Ectodermal cell (in vitro differentiated cells): ENCODE measurements at regions not wholly inside any gene's neighbourhood (a gene's known extent, or its start where the extent isn't known, plus 50 kb on each side); places are given as distances from the start of the nearest gene placed in this dataset.

Source experiments
- H3K27ac ChIP-seq: 2 replicates; pipeline ENCODE4 v1.7.0; 2013; ENCODE audit warnings: mild to moderate bottlenecking, low read depth, low read length; ENCODE audit not compliant: insufficient read depth, poor library complexity, severe bottlenecking
- H3K27me3 ChIP-seq: 2 replicates; pipeline ENCODE4 v1.7.0; 2013; ENCODE audit warnings: mild to moderate bottlenecking, low read length; ENCODE audit not compliant: insufficient read depth, control insufficient read depth, poor library complexity, severe bottlenecking
- H3K36me3 ChIP-seq: one replicate; pipeline ENCODE4 v1.7.0; 2013; ENCODE audit warnings: low read length; ENCODE audit not compliant: control insufficient read depth, insufficient read depth
- H3K4me1 ChIP-seq: one replicate; pipeline ENCODE4 v1.7.0; 2013; ENCODE audit warnings: low read length; ENCODE audit not compliant: control insufficient read depth, insufficient read depth
- H3K4me3 ChIP-seq: 2 replicates; pipeline ENCODE4 v1.7.0; 2013; ENCODE audit warnings: low read depth, low read length, control low read depth; ENCODE audit not compliant: insufficient read depth
- H3K9me3 ChIP-seq: 2 replicates; pipeline ENCODE4 v1.7.0; 2013; ENCODE audit warnings: mild to moderate bottlenecking, low read length, moderate library complexity; ENCODE audit not compliant: control insufficient read depth
- WGBS, 2 experiments: methylation state at CpG; one replicate each; pipeline ENCODE4 v1.1.7; 2013; ENCODE audit warnings: missing lambda C conversion rate in 2 of 2; 5-methylcytosine and 5-hydroxymethylcytosine counted together

- WGBS, 2 experiments: 86 to 94% methylated on average over 2 of the region's 3 CpGs
- Histone ChIP-seq H3K27me3 (no peaks in the 10 kb centered on the region), H3K4me1 (no peaks in the 10 kb centered on the region), H3K36me3 (no peaks in the 10 kb centered on the region), H3K4me3 (no peak overlapping the region), H3K9me3 (no peaks in the 10 kb centered on the region), H3K27ac (no peak overlapping the region)
These were observed 1005.4 kb downstream of the ADGRL2 start for GRCh38 chr1:82806133-82806532.

GRCh38 chr1:82801176-82801575, 1000.4 kb downstream of the ADGRL2 start:
- 85 to 87% methylated on average over 2 of the region's 2 CpGs for WGBS, 2 experiments
- Histone ChIP-seq H3K27ac (no peak overlapping the region), H3K9me3 (no peaks in the 10 kb centered on the region), H3K4me1 (no peaks in the 10 kb centered on the region), H3K36me3 (no peaks in the 10 kb centered on the region), H3K27me3 (no peaks in the 10 kb centered on the region), H3K4me3 (no peak overlapping the region)

GRCh38 chr1:82800721-82801120, 1000.0 kb downstream of the ADGRL2 start:
- Histone ChIP-seq H3K9me3 (no peaks in the 10 kb centered on the region), H3K27ac (no peak overlapping the region), H3K4me3 (no peak overlapping the region), H3K27me3 (no peaks in the 10 kb centered on the region), H3K4me1 (no peaks in the 10 kb centered on the region), H3K36me3 (no peaks in the 10 kb centered on the region)
- 83% methylated on average over 1 of the region's 2 CpGs; no CpG with 5 or more reads in 1 of the 2 experiments for WGBS, 2 experiments

- H3K4me3 ChIP-seq: no peak overlapping the region
- no peaks in the 10 kb centered on the region for H3K36me3 ChIP-seq
- H3K4me1 ChIP-seq: no peaks in the 10 kb centered on the region
- 91 to 100% methylated on average over 1 of the region's 1 CpG for WGBS, 2 experiments
- no peaks in the 10 kb centered on the region for H3K9me3 ChIP-seq
- no peak overlapping the region for H3K27ac ChIP-seq
- no peaks in the 10 kb centered on the region for H3K27me3 ChIP-seq
These were observed 998.5 kb downstream of the ADGRL2 start for GRCh38 chr1:82799261-82799660.

GRCh38 chr1:82795508-82796149, 994.9 kb downstream of the ADGRL2 start:
- no peak overlapping the region for H3K4me3 ChIP-seq
- H3K27me3 ChIP-seq: no peaks in the 10 kb centered on the region
- H3K9me3 ChIP-seq: no peaks in the 10 kb centered on the region
- no peaks in the 10 kb centered on the region for H3K4me1 ChIP-seq
- no peak overlapping the region for H3K27ac ChIP-seq
- WGBS, 2 experiments: 90 to 91% methylated on average over 3 of the region's 3 CpGs
- no peaks in the 10 kb centered on the region for H3K36me3 ChIP-seq

GRCh38 chr1:82792151-82792550, 991.4 kb downstream of the ADGRL2 start:
- H3K4me1 ChIP-seq: no peaks in the 10 kb centered on the region
- WGBS, 2 experiments: 91 to 95% methylated on average over 4 of the region's 4 CpGs
- no peaks in the 10 kb centered on the region for H3K27me3 ChIP-seq
- no peak overlapping the region for H3K27ac ChIP-seq
- no peaks in the 10 kb centered on the region for H3K36me3 ChIP-seq
- H3K4me3 ChIP-seq: no peak overlapping the region
- no peaks in the 10 kb centered on the region for H3K9me3 ChIP-seq

- Histone ChIP-seq H3K36me3 (no peaks in the 10 kb centered on the region), H3K4me1 (no peaks in the 10 kb centered on the region), H3K4me3 (no peak overlapping the region), H3K27me3 (no peaks in the 10 kb centered on the region), H3K9me3 (no peaks in the 10 kb centered on the region), H3K27ac (no peak overlapping the region)
- 86 to 87% methylated on average over 1 of the region's 1 CpG for WGBS, 2 experiments
These were observed 989.8 kb downstream of the ADGRL2 start for GRCh38 chr1:82790556-82790955.

GRCh38 chr1:82788660-82789059, 987.9 kb downstream of the ADGRL2 start:
- Histone ChIP-seq H3K4me1 (no peaks in the 10 kb centered on the region), H3K9me3 (no peaks in the 10 kb centered on the region), H3K4me3 (no peak overlapping the region), H3K27me3 (no peaks in the 10 kb centered on the region), H3K27ac (no peak overlapping the region), H3K36me3 (no peaks in the 10 kb centered on the region)
- WGBS, 2 experiments: 96 to 100% methylated on average over 1 of the region's 1 CpG

GRCh38 chr1:82788038-82788437, 987.3 kb downstream of the ADGRL2 start:
- Histone ChIP-seq H3K9me3 (no peaks in the 10 kb centered on the region), H3K27ac (no peak overlapping the region), H3K36me3 (no peaks in the 10 kb centered on the region), H3K4me3 (no peak overlapping the region), H3K27me3 (no peaks in the 10 kb centered on the region), H3K4me1 (no peaks in the 10 kb centered on the region)
- 69 to 79% methylated on average over 2 of the region's 2 CpGs for WGBS, 2 experiments

GRCh38 chr1:82786883-82787282, 986.1 kb downstream of the ADGRL2 start:
- Histone ChIP-seq H3K9me3 (no peaks in the 10 kb centered on the region), H3K36me3 (no peaks in the 10 kb centered on the region), H3K27ac (no peak overlapping the region), H3K4me1 (no peaks in the 10 kb centered on the region), H3K4me3 (no peak overlapping the region), H3K27me3 (no peaks in the 10 kb centered on the region)
- WGBS, 2 experiments: 89 to 97% methylated on average over 1 of the region's 1 CpG
